Calu3 (cell line): ENCODE measurements at regions not wholly inside any gene's neighbourhood (a gene's known extent, or its start where the extent isn't known, plus 50 kb on each side); places are given as distances from the start of the nearest gene placed in this dataset.

Experiments used
- BruUV-seq: library from RNA; stranded (reverse); fragments of 400-500 nt; replicated peaks from 2 replicates; lab custom pipeline; 2021; lab: Mats Ljungman, UMichigan
- CTCF ChIA-PET: fragments of 300-600 bp; sonication (Branson Sonifier 250); formaldehyde crosslinking; loops from one replicate; lab custom pipeline; 2022; ENCODE audit warnings: antibody characterized with exemption; lab: Charles Lee
- DNase-seq: peaks from one replicate; pipeline ENCODE4 v3.0.0; 2022
- H3K27ac Mint-ChIP-seq: one replicate; pipeline ENCODE4 v1.8.0; 2022; ENCODE audit warnings: mixed read lengths; ENCODE audit not compliant: unreplicated experiment
- H3K27me3 Mint-ChIP-seq: one replicate; pipeline ENCODE4 v1.8.0; 2022; ENCODE audit warnings: mixed read lengths; ENCODE audit not compliant: unreplicated experiment
- H3K36me3 Mint-ChIP-seq: one replicate; pipeline ENCODE4 v1.8.0; 2022; ENCODE audit warnings: mild to moderate bottlenecking, moderate library complexity, mixed read lengths; ENCODE audit not compliant: insufficient read depth, unreplicated experiment
- H3K4me1 Mint-ChIP-seq: one replicate; pipeline ENCODE4 v1.8.0; 2022; ENCODE audit warnings: mild to moderate bottlenecking, low read depth, mixed read lengths; ENCODE audit not compliant: unreplicated experiment
- H3K4me3 Mint-ChIP-seq: one replicate; pipeline ENCODE4 v1.8.0; 2022; ENCODE audit warnings: mild to moderate bottlenecking, low read depth, moderate library complexity, mixed read lengths; ENCODE audit not compliant: unreplicated experiment
- H3K9me3 Mint-ChIP-seq: one replicate; pipeline ENCODE4 v1.8.0; 2022; ENCODE audit warnings: low read depth, mixed read lengths; ENCODE audit not compliant: unreplicated experiment
- CTCF ChIP-seq: fragments of 200-600 bp; IDR thresholded peaks from one replicate; pipeline ENCODE4 v1.8.0; 2022; ENCODE audit warnings: antibody characterized with exemption; ENCODE audit not compliant: unreplicated experiment
- intact Hi-C: fragments of 100-400 bp; cut with micrococcal nuclease; formaldehyde crosslinking; loops from one replicate; pipeline ENCODE4 v1.10.0; 2022; ENCODE audit not compliant: unreplicated experiment

- DNase-seq, result peak; percentile 22
- Mint-ChIP-seq H3K4me3 (no peak overlapping the region), H3K9me3 (no peaks in the 10 kb centered on the region), H3K27ac (no peak overlapping the region), H3K36me3 (no peaks in the 10 kb centered on the region), H3K27me3 (peaks cover 92% of the 10 kb centered on the region), H3K4me1 (no peaks in the 10 kb centered on the region)
- no TSS peak for BruUV-seq
- intact Hi-C loops, result no loop called here
- no peak for TF ChIP-seq CTCF
- CTCF ChIA-PET, result interaction anchor here (1.5 kb wide), 1 partner anchor 112 kb away, joined by 3 read pairs; no protein-coding TSS in a partner anchor
Observed at GRCh38 chr16:85445064-85445778, 167.9 kb upstream of the GSE1 start.

GRCh38 chr16:85445779-85446222 is 167.3 kb upstream of the GSE1 start:
- no peak overlapping the region for H3K4me3 Mint-ChIP-seq
- CTCF ChIA-PET, result interaction anchor here (1.3 to 1.5 kb wide), 2 partner anchors 23 to 112 kb away, joined by 3 to 4 read pairs; no protein-coding TSS in a partner anchor
- DNase-seq, result no peak
- no TSS peak for BruUV-seq
- no peaks in the 10 kb centered on the region for H3K9me3 Mint-ChIP-seq
- H3K4me1 Mint-ChIP-seq, result no peaks in the 10 kb centered on the region
- H3K27me3 Mint-ChIP-seq, result peaks cover 98% of the 10 kb centered on the region
- no peaks in the 10 kb centered on the region for H3K36me3 Mint-ChIP-seq
- intact Hi-C loops, result no loop called here
- H3K27ac Mint-ChIP-seq, result no peak overlapping the region
- no peak for TF ChIP-seq CTCF

- no peak overlapping the region for H3K4me3 Mint-ChIP-seq
- no peak for TF ChIP-seq CTCF
- H3K36me3 Mint-ChIP-seq, result no peaks in the 10 kb centered on the region
- DNase-seq, result no peak
- intact Hi-C loops, result no loop called here
- H3K9me3 Mint-ChIP-seq, result no peaks in the 10 kb centered on the region
- BruUV-seq, result no TSS peak
- no peaks in the 10 kb centered on the region for H3K4me1 Mint-ChIP-seq
- H3K27me3 Mint-ChIP-seq, result peaks cover 97% of the 10 kb centered on the region
- H3K27ac Mint-ChIP-seq, result no peak overlapping the region
- CTCF ChIA-PET, result interaction anchor here (0.6 to 1.3 kb wide), 3 partner anchors 9 to 293 kb away, joined by 3 to 4 read pairs (median 3); no protein-coding TSS in a partner anchor
Observed at GRCh38 chr16:85446951-85447692, 166.0 kb upstream of the GSE1 start.

GRCh38 chr16:85447693-85448313 is 165.3 kb upstream of the GSE1 start:
- Mint-ChIP-seq H3K27me3 (peaks cover 97% of the 10 kb centered on the region), H3K4me3 (no peak overlapping the region), H3K4me1 (no peaks in the 10 kb centered on the region), H3K36me3 (no peaks in the 10 kb centered on the region), H3K27ac (no peak overlapping the region), H3K9me3 (no peaks in the 10 kb centered on the region)
- TF ChIP-seq CTCF, result no peak
- CTCF ChIA-PET, result interaction anchor here (0.6 to 1.4 kb wide), 3 partner anchors 8 to 293 kb away, joined by 3 read pairs; no protein-coding TSS in a partner anchor
- intact Hi-C loops, result no loop called here
- DNase-seq, result no peak
- BruUV-seq, result no TSS peak
